HCT116 (cell line): ENCODE measurements at regions not wholly inside any gene's neighbourhood (a gene's known extent, or its start where the extent isn't known, plus 50 kb on each side); places are given as distances from the start of the nearest gene placed in this dataset.

Experiments
- ATAC-seq: fragments of 200-7000 bp; cut with Tn5 transposase; 2 replicates; pipeline ENCODE4 v1.9.1; 2020; ENCODE audit warnings: mild to moderate bottlenecking, moderate library complexity
- BruUV-seq: library from RNA; stranded (reverse); fragments of 400-500 nt; replicated peaks from 2 replicates; lab custom pipeline; 2021; lab: Mats Ljungman, UMichigan
- CTCF ChIA-PET: fragments of 300-600 bp; sonication (Branson Sonifier 250); formaldehyde crosslinking; loops from one replicate; lab custom pipeline; 2021; ENCODE audit warnings: antibody characterized with exemption; lab: Charles Lee
- POLR2A ChIA-PET: fragments of 300-600, 350-600 bp; sonication (Branson Sonifier 250); formaldehyde crosslinking; loops from one replicate; lab custom pipeline; 2021; ENCODE audit warnings: antibody characterized with exemption; lab: Charles Lee
- RAD21 ChIA-PET, 2 experiments: fragments of 300-600 bp; sonication (Branson Sonifier 250); formaldehyde crosslinking; loops; one replicate each; lab custom pipeline; 2023; ENCODE audit warnings: low total read pairs in 2 of 2; ENCODE audit not compliant: uncharacterized antibody in 2 of 2, unreplicated experiment in 2 of 2, low non-redundant PET in 1 of 2; lab: Charles Lee
- DNase-seq: peaks from one replicate; pipeline ENCODE4 v3.0.0-alpha.2; 2010; ENCODE audit warnings: low read depth, low spot score
- H2AFZ ChIP-seq: fragments of 200-600 bp; shearing (Covaris generic), sonication (generic); 2 replicates; pipeline ENCODE4 v1.6.1; 2017; ENCODE audit warnings: low read depth, mixed run types, mixed read lengths, antibody characterized with exemption, low read length; ENCODE audit not compliant: poor library complexity, severe bottlenecking
- H3K27ac ChIP-seq: 2 replicates; pipeline ENCODE4 v1.5.1; 2012; ENCODE audit warnings: low read depth, low read length
- H3K27me3 ChIP-seq: fragments of 200-600 bp; sonication (generic); 2 replicates; pipeline ENCODE4 v1.6.1; 2016; ENCODE audit warnings: mixed run types, low read length, mixed read lengths; ENCODE audit not compliant: insufficient read depth
- H3K36me3 ChIP-seq, 2 experiments: fragments of 200-500 bp in 1 of 2; fragments of 200-600 bp in 1 of 2; sonication (Bioruptor generic) in 1 of 2; sonication (generic) in 1 of 2; 2 replicates each; pipeline versions ENCODE4 v1.5.1 to v1.6.1; 2014 to 2016; ENCODE audit warnings: low read length in 2 of 2, inconsistent platforms in 1 of 2, mixed read lengths in 1 of 2, mixed run types in 1 of 2; ENCODE audit not compliant: insufficient read depth in 2 of 2, control insufficient read depth in 1 of 2
- H3K4me1 ChIP-seq, 2 experiments: fragments of 200-600 bp in 1 of 2; sonication (generic) in 1 of 2; 2 replicates each; pipeline versions ENCODE4 v1.5.1 to v1.6.1; 2012 to 2017; ENCODE audit warnings: low read length in 2 of 2, inconsistent platforms in 1 of 2, mild to moderate bottlenecking in 1 of 2, mixed read lengths in 1 of 2, mixed run types in 1 of 2, moderate library complexity in 1 of 2; ENCODE audit not compliant: insufficient read depth in 2 of 2, control insufficient read depth in 1 of 2
- H3K4me2 ChIP-seq: fragments of 200-600 bp; sonication (generic); 2 replicates; pipeline ENCODE4 v1.6.1; 2017; ENCODE audit warnings: mixed run types, low read length, mixed read lengths
- H3K4me3 ChIP-seq, 2 experiments: fragments of 200-600 bp in 1 of 2; sonication (generic) in 1 of 2; replicated peaks in 1 of 2; 2 replicates each; pipeline ENCODE4 v1.5.1; 2011 to 2016; ENCODE audit warnings: low read length in 2 of 2, control low read depth in 1 of 2, low read depth in 1 of 2, mild to moderate bottlenecking in 1 of 2, mixed read lengths in 1 of 2, mixed run types in 1 of 2
- H3K79me2 ChIP-seq: fragments of 200-600 bp; sonication (generic); 2 replicates; pipeline ENCODE4 v1.6.1; 2017; ENCODE audit warnings: mild to moderate bottlenecking, mixed run types, low read length, moderate library complexity, mixed read lengths; ENCODE audit not compliant: insufficient read depth
- H3K9ac ChIP-seq: fragments of 200-600 bp; sonication (generic); 2 replicates; pipeline ENCODE4 v1.6.1; 2016; ENCODE audit warnings: low read length, mixed read lengths
- H3K9me2 ChIP-seq: fragments of 200-600 bp; sonication (generic), shearing (Covaris generic); 2 replicates; pipeline ENCODE4 v1.6.1; 2017; ENCODE audit warnings: mixed run types, mild to moderate bottlenecking, moderate library complexity; ENCODE audit not compliant: insufficient read depth
- H3K9me3 ChIP-seq, 2 experiments: fragments of 200-500 bp in 1 of 2; fragments of 200-600 bp in 1 of 2; sonication (Bioruptor generic) in 1 of 2; sonication (generic) in 1 of 2; 2 replicates each; pipeline ENCODE4 v1.6.1; 2014 to 2017; ENCODE audit warnings: low read length in 2 of 2, mixed read lengths in 2 of 2, inconsistent platforms in 1 of 2, low read depth in 1 of 2, mild to moderate bottlenecking in 1 of 2, mixed run types in 1 of 2, moderate library complexity in 1 of 2; ENCODE audit not compliant: control insufficient read depth in 1 of 2, insufficient read depth in 1 of 2
- H4K20me1 ChIP-seq: fragments of 200-600 bp; sonication (generic), shearing (Covaris generic); 2 replicates; pipeline ENCODE4 v1.6.1; 2017; ENCODE audit warnings: mixed run types, mild to moderate bottlenecking, moderate library complexity; ENCODE audit not compliant: insufficient read depth
- ATF3 ChIP-seq: IDR thresholded peaks from 2 replicates; pipeline ENCODE4 v1.6.1; 2012
- CBX3 ChIP-seq: IDR thresholded peaks from 2 replicates; pipeline ENCODE4 v1.6.1; 2012; ENCODE audit warnings: low read depth
- CEBPB ChIP-seq: IDR thresholded peaks from 2 replicates; pipeline ENCODE4 v1.6.1; 2012; ENCODE audit warnings: low read depth
- EZH2 ChIP-seq: fragments of 200-600 bp; sonication (generic); IDR thresholded peaks from 2 replicates; pipeline ENCODE4 v1.6.1; 2017; ENCODE audit warnings: antibody characterized with exemption, mixed run types
- EZH2phosphoT487 ChIP-seq: fragments of 200-600 bp; IDR thresholded peaks from 2 replicates; pipeline ENCODE4 v1.6.1; 2018; ENCODE audit warnings: antibody characterized with exemption, borderline replicate concordance
- FOSL1 ChIP-seq: IDR thresholded peaks from 2 replicates; pipeline ENCODE4 v1.6.1; 2012; ENCODE audit warnings: low read depth
- POLR2AphosphoS5 ChIP-seq: IDR thresholded peaks from 2 replicates; pipeline ENCODE4 v1.6.1; 2011; ENCODE audit warnings: mild to moderate bottlenecking, low read depth, low read length, moderate library complexity
- RAD21 ChIP-seq: IDR thresholded peaks from 2 replicates; pipeline ENCODE4 v1.6.1; 2012; ENCODE audit warnings: low read depth, mild to moderate bottlenecking
- SP1 ChIP-seq: IDR thresholded peaks from 2 replicates; pipeline ENCODE4 v1.6.1; 2012; ENCODE audit warnings: low read depth
- SRF ChIP-seq: IDR thresholded peaks from 2 replicates; pipeline ENCODE4 v1.6.1; 2012; ENCODE audit warnings: low read depth
- TCF7L2 ChIP-seq: IDR thresholded peaks from 2 replicates; pipeline ENCODE4 v1.7.0; 2011; ENCODE audit warnings: borderline replicate concordance, inconsistent platforms; ENCODE audit not compliant: insufficient read depth, insufficient read length; ENCODE audit errors: extremely low read depth
- ZFX ChIP-seq: fragments of 450-650 bp; IDR thresholded peaks from 2 replicates; pipeline ENCODE4 v1.6.1; 2017
- ZNF274 ChIP-seq: fragments of 200-500 bp; sonication (Bioruptor generic); IDR thresholded peaks from 2 replicates; pipeline ENCODE4 v1.6.1; 2014; ENCODE audit warnings: mild to moderate bottlenecking, low read depth, low read length, inconsistent platforms
- intact Hi-C: fragments of 100-400 bp; cut with micrococcal nuclease; formaldehyde crosslinking; loops from 2 replicates; pipeline ENCODE4 v1.10.0; 2022
- TF ChIP-seq, protein P1 (sequence below): IDR thresholded peaks from 2 replicates; pipeline ENCODE4 v1.6.1; 2012; ENCODE audit warnings: low read depth
- TF ChIP-seq, protein P2 (sequence below): IDR thresholded peaks from 2 replicates; pipeline ENCODE4 v1.6.1; 2011; ENCODE audit warnings: mild to moderate bottlenecking, low read length, moderate library complexity; ENCODE audit not compliant: insufficient replicate concordance; ENCODE audit errors: extremely low read depth

GRCh38 chr3:175940881-175941280 lies 1081.7 kb downstream of the NAALADL2 start (continued):
- TF ChIP-seq, protein P1, sequence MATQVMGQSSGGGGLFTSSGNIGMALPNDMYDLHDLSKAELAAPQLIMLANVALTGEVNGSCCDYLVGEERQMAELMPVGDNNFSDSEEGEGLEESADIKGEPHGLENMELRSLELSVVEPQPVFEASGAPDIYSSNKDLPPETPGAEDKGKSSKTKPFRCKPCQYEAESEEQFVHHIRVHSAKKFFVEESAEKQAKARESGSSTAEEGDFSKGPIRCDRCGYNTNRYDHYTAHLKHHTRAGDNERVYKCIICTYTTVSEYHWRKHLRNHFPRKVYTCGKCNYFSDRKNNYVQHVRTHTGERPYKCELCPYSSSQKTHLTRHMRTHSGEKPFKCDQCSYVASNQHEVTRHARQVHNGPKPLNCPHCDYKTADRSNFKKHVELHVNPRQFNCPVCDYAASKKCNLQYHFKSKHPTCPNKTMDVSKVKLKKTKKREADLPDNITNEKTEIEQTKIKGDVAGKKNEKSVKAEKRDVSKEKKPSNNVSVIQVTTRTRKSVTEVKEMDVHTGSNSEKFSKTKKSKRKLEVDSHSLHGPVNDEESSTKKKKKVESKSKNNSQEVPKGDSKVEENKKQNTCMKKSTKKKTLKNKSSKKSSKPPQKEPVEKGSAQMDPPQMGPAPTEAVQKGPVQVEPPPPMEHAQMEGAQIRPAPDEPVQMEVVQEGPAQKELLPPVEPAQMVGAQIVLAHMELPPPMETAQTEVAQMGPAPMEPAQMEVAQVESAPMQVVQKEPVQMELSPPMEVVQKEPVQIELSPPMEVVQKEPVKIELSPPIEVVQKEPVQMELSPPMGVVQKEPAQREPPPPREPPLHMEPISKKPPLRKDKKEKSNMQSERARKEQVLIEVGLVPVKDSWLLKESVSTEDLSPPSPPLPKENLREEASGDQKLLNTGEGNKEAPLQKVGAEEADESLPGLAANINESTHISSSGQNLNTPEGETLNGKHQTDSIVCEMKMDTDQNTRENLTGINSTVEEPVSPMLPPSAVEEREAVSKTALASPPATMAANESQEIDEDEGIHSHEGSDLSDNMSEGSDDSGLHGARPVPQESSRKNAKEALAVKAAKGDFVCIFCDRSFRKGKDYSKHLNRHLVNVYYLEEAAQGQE, result no peak
- TF ChIP-seq EZH2phosphoT487, result no peak
- no peak for TF ChIP-seq EZH2
- TF ChIP-seq SRF, result no peak
- TF ChIP-seq RAD21, result peak; percentile 45

- no peak overlapping the region for H3K27ac ChIP-seq
- no peaks in the 10 kb centered on the region for H3K4me1 ChIP-seq
- no peak overlapping the region for H3K4me2 ChIP-seq
- no peaks in the 10 kb centered on the region for H4K20me1 ChIP-seq
- H3K9me2 ChIP-seq, result no peaks in the 10 kb centered on the region
- ChIA-PET POLR2A (no interaction called here), RAD21 (no interaction called here), CTCF (interaction anchor here (0.8 kb wide), 1 partner anchor 8 kb away, joined by 3 read pairs; no protein-coding TSS in a partner anchor)
- no peak for ATAC-seq
- intact Hi-C loops, result no loop called here
- no peak overlapping the region for H3K9ac ChIP-seq
- H2AFZ ChIP-seq, result no peak overlapping the region
- no peaks in the 10 kb centered on the region for H3K27me3 ChIP-seq
- DNase-seq, result no peak
- H3K4me3 ChIP-seq, result no peak overlapping the region
- no TSS peak for BruUV-seq
- no peaks in the 10 kb centered on the region for H3K79me2 ChIP-seq
- H3K9me3 ChIP-seq, result no peaks in the 10 kb centered on the region
- no peaks in the 10 kb centered on the region for H3K36me3 ChIP-seq
- TF ChIP-seq CEBPB (no peak), FOSL1 (no peak), SP1 (no peak), ATF3 (no peak), EZH2 (no peak), CBX3 (no peak), ZNF274 (no peak), ZFX (no peak), POLR2AphosphoS5 (no peak), TCF7L2 (no peak), EZH2phosphoT487 (no peak)
- TF ChIP-seq, protein P2, sequence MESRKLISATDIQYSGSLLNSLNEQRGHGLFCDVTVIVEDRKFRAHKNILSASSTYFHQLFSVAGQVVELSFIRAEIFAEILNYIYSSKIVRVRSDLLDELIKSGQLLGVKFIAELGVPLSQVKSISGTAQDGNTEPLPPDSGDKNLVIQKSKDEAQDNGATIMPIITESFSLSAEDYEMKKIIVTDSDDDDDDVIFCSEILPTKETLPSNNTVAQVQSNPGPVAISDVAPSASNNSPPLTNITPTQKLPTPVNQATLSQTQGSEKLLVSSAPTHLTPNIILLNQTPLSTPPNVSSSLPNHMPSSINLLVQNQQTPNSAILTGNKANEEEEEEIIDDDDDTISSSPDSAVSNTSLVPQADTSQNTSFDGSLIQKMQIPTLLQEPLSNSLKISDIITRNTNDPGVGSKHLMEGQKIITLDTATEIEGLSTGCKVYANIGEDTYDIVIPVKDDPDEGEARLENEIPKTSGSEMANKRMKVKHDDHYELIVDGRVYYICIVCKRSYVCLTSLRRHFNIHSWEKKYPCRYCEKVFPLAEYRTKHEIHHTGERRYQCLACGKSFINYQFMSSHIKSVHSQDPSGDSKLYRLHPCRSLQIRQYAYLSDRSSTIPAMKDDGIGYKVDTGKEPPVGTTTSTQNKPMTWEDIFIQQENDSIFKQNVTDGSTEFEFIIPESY, result no peak
- TF ChIP-seq, protein P1, result no peak
These were observed 1081.1 kb downstream of the NAALADL2 start for GRCh38 chr3:175940243-175940642.
